Endothelial cell of umbilical vein (primary cell): ENCODE measurements at regions not wholly inside any gene's neighbourhood (a gene's known extent, or its start where the extent isn't known, plus 50 kb on each side); places are given as distances from the start of the nearest gene placed in this dataset.

Source experiments
- BruUV-seq: library from RNA; stranded (reverse); fragments of 400-500 nt; replicated peaks from 2 replicates; lab custom pipeline; 2021; lab: Mats Ljungman, UMichigan
- CTCF ChIA-PET: fragments of 300-600, 350-600 bp; sonication (Branson Sonifier 250); formaldehyde crosslinking; loops from one replicate; lab custom pipeline; 2021; ENCODE audit warnings: antibody characterized with exemption, inconsistent platforms; lab: Charles Lee
- POLR2A ChIA-PET: fragments of 300-600, 350-600 bp; sonication (Branson Sonifier 250); formaldehyde crosslinking; loops from one replicate; lab custom pipeline; 2021; ENCODE audit warnings: antibody characterized with exemption, inconsistent platforms; lab: Charles Lee
- DNase-seq: peaks from one replicate; pipeline ENCODE4 v3.0.0-alpha.2; 2011; ENCODE audit warnings: low read depth, low spot score
- FAIRE-seq: peaks from 2 replicates; lab custom pipeline; 2011; peaks lifted over from hg19 to GRCh38; lab: Jason Lieb, UNC
- H2AFZ ChIP-seq: 2 replicates; pipeline ENCODE4 v1.6.0; 2012; ENCODE audit warnings: low read depth, low read length, control low read depth, inconsistent platforms
- H3K27ac ChIP-seq: 2 replicates; pipeline ENCODE4 v1.5.1; 2011; ENCODE audit warnings: low read depth, mild to moderate bottlenecking, control low read depth, low read length, moderate library complexity; ENCODE audit not compliant: insufficient read depth
- H3K27me3 ChIP-seq, 2 experiments: 2 replicates each; pipeline versions ENCODE4 v1.6.0 to v1.6.1; 2011; ENCODE audit warnings: low read length in 2 of 2, mixed read lengths in 1 of 2; ENCODE audit not compliant: control insufficient read depth in 2 of 2, insufficient read depth in 2 of 2
- H3K36me3 ChIP-seq, 2 experiments: 2 replicates in 1 of 2; 3 replicates in 1 of 2; pipeline ENCODE4 v1.5.1; 2011; ENCODE audit warnings: low read length in 2 of 2, mild to moderate bottlenecking in 1 of 2, moderate library complexity in 1 of 2; ENCODE audit not compliant: control insufficient read depth in 2 of 2, insufficient read depth in 2 of 2; ENCODE audit errors: extremely low read depth in 1 of 2
- H3K4me1 ChIP-seq: 3 replicates; pipeline ENCODE4 v1.5.1; 2011; ENCODE audit warnings: mild to moderate bottlenecking, low read length; ENCODE audit not compliant: control insufficient read depth, insufficient read depth; ENCODE audit errors: extremely low read depth
- H3K4me2 ChIP-seq: 2 replicates; pipeline ENCODE4 v1.6.1; 2011; ENCODE audit warnings: low read length, control low read depth, mixed read lengths; ENCODE audit not compliant: insufficient read depth
- H3K4me3 ChIP-seq, 3 experiments: fragments of 200-600 bp in 1 of 3; sonication (generic), shearing (Covaris generic) in 1 of 3; replicated peaks in 1 of 3; 2 replicates each; pipeline ENCODE4 v1.5.1; 2011 to 2016; ENCODE audit warnings: control low read depth in 3 of 3, low read length in 3 of 3, mild to moderate bottlenecking in 2 of 3, inconsistent platforms in 1 of 3, low read depth in 1 of 3, moderate library complexity in 1 of 3; ENCODE audit not compliant: insufficient read depth in 1 of 3
- H3K79me2 ChIP-seq: 2 replicates; pipeline ENCODE4 v1.6.0; 2012; ENCODE audit warnings: low read length, inconsistent platforms; ENCODE audit not compliant: control insufficient read depth, insufficient read depth
- H3K9ac ChIP-seq: replicated peaks from 2 replicates; pipeline ENCODE3; 2011; ENCODE audit warnings: low read length, control low read depth; ENCODE audit not compliant: insufficient read depth; ENCODE audit errors: extremely low read depth
- H3K9me1 ChIP-seq: replicated peaks from 3 replicates; pipeline ENCODE4 v1.6.0; 2011; ENCODE audit warnings: mild to moderate bottlenecking, low read length; ENCODE audit not compliant: control insufficient read depth, insufficient read depth; ENCODE audit errors: extremely low read depth
- H3K9me3 ChIP-seq: replicated peaks from 2 replicates; pipeline ENCODE4 v1.5.1; 2012; ENCODE audit warnings: low read length, inconsistent platforms; ENCODE audit not compliant: control insufficient read depth, insufficient read depth
- H4K20me1 ChIP-seq: replicated peaks from 2 replicates; pipeline ENCODE3; 2011; ENCODE audit warnings: mild to moderate bottlenecking, low read length; ENCODE audit not compliant: control insufficient read depth, insufficient read depth; ENCODE audit errors: extremely low read depth
- CTCF ChIP-seq, 2 donors: IDR thresholded peaks; 1 replicate in 1 of 2; 2 replicates in 1 of 2; pipeline ENCODE4 v1.5.1; 2011; ENCODE audit warnings: low read length in 2 of 2, mild to moderate bottlenecking in 2 of 2, moderate library complexity in 2 of 2, control low read depth in 1 of 2, inconsistent platforms in 1 of 2, low read depth in 1 of 2; ENCODE audit not compliant: insufficient read depth in 1 of 2; ENCODE audit errors: extremely low read depth in 1 of 2
- EZH2 ChIP-seq: IDR thresholded peaks from 2 replicates; pipeline ENCODE4 v1.6.1; 2012; ENCODE audit warnings: borderline replicate concordance, low read depth, mild to moderate bottlenecking, moderate library complexity, low read length, inconsistent platforms; ENCODE audit not compliant: severe bottlenecking
- FOS ChIP-seq: IDR thresholded peaks from 2 replicates; pipeline ENCODE4 v1.6.1; 2011; ENCODE audit warnings: mild to moderate bottlenecking, low read length, moderate library complexity, borderline replicate concordance; ENCODE audit not compliant: insufficient read depth
- GATA2 ChIP-seq: IDR thresholded peaks from 2 replicates; pipeline ENCODE4 v1.7.0; 2011; ENCODE audit warnings: low read depth, mild to moderate bottlenecking, moderate library complexity, mixed read lengths, low read length; ENCODE audit not compliant: insufficient read length, insufficient read depth
- JUN ChIP-seq: IDR thresholded peaks from 2 replicates; pipeline ENCODE4 v1.6.1; 2011; ENCODE audit warnings: borderline replicate concordance, low read depth; ENCODE audit not compliant: insufficient read length, insufficient read depth
- MAX ChIP-seq: IDR thresholded peaks from 2 replicates; pipeline ENCODE4 v1.6.1; 2011; ENCODE audit not compliant: insufficient read depth, insufficient read length
- MYC ChIP-seq: IDR thresholded peaks from one replicate; pipeline ENCODE4 v1.6.1; 2011; ENCODE audit warnings: mild to moderate bottlenecking, low read depth, low read length
- POLR2A ChIP-seq: IDR thresholded peaks from 2 replicates; pipeline ENCODE4 v1.6.1; 2012; ENCODE audit warnings: low read depth, mild to moderate bottlenecking, control low read depth, low read length
- POLR2AphosphoS5 ChIP-seq: IDR thresholded peaks from 2 replicates; pipeline ENCODE4 v1.6.1; 2012; ENCODE audit warnings: low read depth, mild to moderate bottlenecking, control low read depth, low read length, moderate library complexity; ENCODE audit not compliant: insufficient read depth
- dilution Hi-C: fragments of 300-500 bp; cut with MboI; formaldehyde crosslinking; loops from one replicate; pipeline ENCODE4 v1.15.0; 2019; ENCODE audit warnings: low sequenced_read_pairs; ENCODE audit not compliant: extremely low pct_ligation_motif_present
- intact Hi-C: fragments of 100-400 bp; cut with micrococcal nuclease; formaldehyde crosslinking; loops from one replicate; pipeline ENCODE4 v1.10.0; 2022

GRCh38 chr3:117619805-117620204, 910.2 kb downstream of the TUSC7 start:
- H2AFZ ChIP-seq, result peak overlapping the region; percentile 3
- no peak for DNase-seq
- H3K4me3 ChIP-seq, result no peak overlapping the region
- H3K4me2 ChIP-seq, result no peak overlapping the region
- no peak for FAIRE-seq
- H4K20me1 ChIP-seq, result no peaks in the 10 kb centered on the region
- TF ChIP-seq POLR2A, result no peak
- no peak for TF ChIP-seq MYC
- TF ChIP-seq MAX, result no peak
- TF ChIP-seq JUN, result no peak
- no peak for TF ChIP-seq GATA2
- TF ChIP-seq FOS, result no peak
- TF ChIP-seq POLR2AphosphoS5, result no peak
- no peak for TF ChIP-seq EZH2
- TF ChIP-seq CTCF (IDR thresholded peaks at IDR 0.05; ENCODE audit: extremely low read depth in 1 of 2, insufficient read depth in 1 of 2, low read depth in 1 of 2, low read length in 2 of 2), result no peak
- no peaks in the 10 kb centered on the region for H3K9me3 ChIP-seq
- CTCF ChIA-PET, result no interaction called here
- POLR2A ChIA-PET, result no interaction called here
- no peaks in the 10 kb centered on the region for H3K27me3 ChIP-seq
- BruUV-seq, result no TSS peak
- H3K27ac ChIP-seq, result no peak overlapping the region
- intact Hi-C loops (loop anchor here (10.0 kb wide), 1 partner anchor 585 kb away; no protein-coding TSS in a partner anchor), dilution Hi-C loops (no loop called here)
- H3K4me1 ChIP-seq, result peaks cover 22% of the 10 kb centered on the region
- H3K79me2 ChIP-seq, result no peaks in the 10 kb centered on the region
- H3K9me1 ChIP-seq, result no peaks in the 10 kb centered on the region
- no peak overlapping the region for H3K9ac ChIP-seq
- H3K36me3 ChIP-seq, result no peaks in the 10 kb centered on the region
